Nephron (organoid): ENCODE measurements at regions not wholly inside any gene's neighbourhood (a gene's known extent, or its start where the extent isn't known, plus 50 kb on each side); places are given as distances from the start of the nearest gene placed in this dataset.

Source experiments
- H3K27ac Mint-ChIP-seq, 3 experiments: 2 replicates each; pipeline ENCODE4 v1.8.0; 2020; ENCODE audit warnings: mixed read lengths in 3 of 3, mild to moderate bottlenecking in 2 of 3, moderate library complexity in 1 of 3
- H3K27me3 Mint-ChIP-seq: 2 replicates; pipeline ENCODE4 v1.8.0; 2021; ENCODE audit warnings: low read depth, mild to moderate bottlenecking, moderate library complexity, mixed read lengths
- H3K36me3 Mint-ChIP-seq: 2 replicates; pipeline ENCODE4 v1.8.0; 2020; ENCODE audit warnings: low read depth, mixed read lengths
- H3K4me1 Mint-ChIP-seq: 2 replicates; pipeline ENCODE4 v1.8.0; 2020; ENCODE audit warnings: mixed read lengths
- H3K4me3 Mint-ChIP-seq, 3 experiments: 2 replicates each; pipeline ENCODE4 v1.8.0; 2020; ENCODE audit warnings: mild to moderate bottlenecking in 3 of 3, mixed read lengths in 3 of 3, moderate library complexity in 2 of 3
- H3K9me3 Mint-ChIP-seq: 2 replicates; pipeline ENCODE4 v1.8.0; 2020; ENCODE audit warnings: mixed read lengths
- CTCF ChIP-seq, 3 experiments: fragments of 200-600 bp; sonication (generic); IDR thresholded peaks; one replicate each; pipeline ENCODE4 v1.5.0; 2021; ENCODE audit warnings: antibody characterized with exemption in 3 of 3; ENCODE audit not compliant: unreplicated experiment in 3 of 3

- H3K27ac Mint-ChIP-seq: no peak overlapping the region
- no peak overlapping the region for H3K4me3 Mint-ChIP-seq
- TF ChIP-seq CTCF (IDR thresholded peaks at IDR 0.05; ENCODE audit: unreplicated experiment in 3 of 3): no peak
- no peaks in the 10 kb centered on the region for H3K4me1 Mint-ChIP-seq
- peaks cover 10% of the 10 kb centered on the region for H3K9me3 Mint-ChIP-seq
- H3K36me3 Mint-ChIP-seq: peaks cover 4% of the 10 kb centered on the region
- no peaks in the 10 kb centered on the region for H3K27me3 Mint-ChIP-seq
Measured at GRCh38 chr3:159080256-159080655, 278.4 kb downstream of the MFSD1 start.

DNA sequence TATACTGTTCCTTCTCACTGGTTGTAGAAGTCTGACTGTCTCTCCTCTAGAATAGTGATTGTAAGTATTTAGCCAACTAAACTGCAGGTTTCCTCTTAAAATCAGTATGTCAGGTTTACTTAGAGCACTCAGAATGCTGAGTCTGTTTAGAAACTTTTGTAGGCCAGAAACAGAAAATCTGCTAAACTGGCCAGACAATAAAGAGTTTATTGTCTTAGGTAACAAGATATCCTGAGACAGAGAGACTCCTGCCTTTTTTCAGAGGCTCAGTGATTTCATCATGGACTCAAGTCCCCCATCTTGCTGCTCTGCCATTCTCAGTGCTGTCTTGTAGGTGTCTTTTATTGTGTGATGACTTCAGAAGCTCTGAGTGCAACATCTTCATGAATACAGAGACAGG, 279.0 kb downstream of the MFSD1 start:
- no peak for TF ChIP-seq CTCF (IDR thresholded peaks at IDR 0.05; ENCODE audit: unreplicated experiment in 3 of 3)
- no peak overlapping the region for H3K4me3 Mint-ChIP-seq
- H3K36me3 Mint-ChIP-seq: peaks cover 4% of the 10 kb centered on the region
- H3K9me3 Mint-ChIP-seq: peaks cover 10% of the 10 kb centered on the region
- H3K27ac Mint-ChIP-seq: no peak overlapping the region
- no peaks in the 10 kb centered on the region for H3K27me3 Mint-ChIP-seq
- H3K4me1 Mint-ChIP-seq: no peaks in the 10 kb centered on the region

- no peak for TF ChIP-seq CTCF (IDR thresholded peaks at IDR 0.05; ENCODE audit: unreplicated experiment in 3 of 3)
- no peak overlapping the region for H3K27ac Mint-ChIP-seq
- H3K4me1 Mint-ChIP-seq: no peaks in the 10 kb centered on the region
- peaks cover 13% of the 10 kb centered on the region for H3K9me3 Mint-ChIP-seq
- peaks cover 4% of the 10 kb centered on the region for H3K36me3 Mint-ChIP-seq
- no peaks in the 10 kb centered on the region for H3K27me3 Mint-ChIP-seq
- no peak overlapping the region for H3K4me3 Mint-ChIP-seq
Measured at GRCh38 chr3:159082519-159082918, 280.7 kb downstream of the MFSD1 start.

DNA sequence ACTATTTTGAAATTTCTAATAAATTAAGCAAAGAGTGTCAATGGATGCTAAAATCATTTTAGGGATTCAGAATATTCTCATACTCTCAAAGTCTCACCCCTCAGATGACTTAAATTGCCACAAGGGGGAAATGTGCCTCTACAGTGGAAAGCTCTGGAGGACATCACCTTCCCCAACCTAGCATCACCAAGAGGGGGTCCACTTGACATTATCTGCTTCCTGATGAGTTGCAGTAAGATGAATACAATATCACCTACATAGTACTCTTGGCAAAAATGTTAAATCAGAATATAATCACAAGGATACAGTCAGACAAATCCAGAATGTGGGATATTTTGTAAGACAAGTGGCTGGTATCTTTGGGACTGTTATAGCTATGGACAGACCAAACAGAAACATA, 290.1 kb downstream of the MFSD1 start:
- Mint-ChIP-seq H3K27ac (no peak overlapping the region), H3K27me3 (no peaks in the 10 kb centered on the region), H3K36me3 (no peaks in the 10 kb centered on the region), H3K4me3 (no peak overlapping the region), H3K9me3 (peaks cover under 1% of the 10 kb centered on the region), H3K4me1 (no peaks in the 10 kb centered on the region)
- TF ChIP-seq CTCF (IDR thresholded peaks at IDR 0.05; ENCODE audit: unreplicated experiment in 3 of 3): no peak

- Mint-ChIP-seq H3K4me3 (no peak overlapping the region), H3K36me3 (no peaks in the 10 kb centered on the region), H3K4me1 (no peaks in the 10 kb centered on the region), H3K27ac (no peak overlapping the region), H3K27me3 (no peaks in the 10 kb centered on the region), H3K9me3 (peaks cover 3% of the 10 kb centered on the region)
- no peak for TF ChIP-seq CTCF (IDR thresholded peaks at IDR 0.05; ENCODE audit: unreplicated experiment in 3 of 3)
Measured at GRCh38 chr3:159102001-159102400, 300.1 kb downstream of the MFSD1 start.

- Mint-ChIP-seq H3K27ac (no peak overlapping the region), H3K4me3 (no peak overlapping the region), H3K36me3 (no peaks in the 10 kb centered on the region), H3K9me3 (no peaks in the 10 kb centered on the region), H3K27me3 (no peaks in the 10 kb centered on the region), H3K4me1 (no peaks in the 10 kb centered on the region)
- no peak for TF ChIP-seq CTCF (IDR thresholded peaks at IDR 0.05; ENCODE audit: unreplicated experiment in 3 of 3)
Measured at GRCh38 chr3:159112724-159113123, 310.9 kb downstream of the MFSD1 start.
